ENCODE measurements at regions not wholly inside any gene's neighbourhood (a gene's known extent, or its start where the extent isn't known, plus 50 kb on each side); places are given as distances from the start of the nearest gene placed in this dataset.
A peak's percentile ranks its signal among the peaks of the same experiment; 100 is the strongest.

GRCh38 chr5:114305402-114306207 is 56.3 kb upstream of the KCNN2 start:
- H3K4me3 Mint-ChIP-seq: no peak overlapping the region
- H3K56ac ChIP-seq (ENCODE audit: insufficient read length, low read depth, low read length): no peak overlapping the region
- H2BK5ac ChIP-seq (ENCODE audit: insufficient read length, low read length): no peak overlapping the region
- H3K79me1 ChIP-seq (ENCODE audit: insufficient read depth, low read depth, low read length, poor library complexity, severe bottlenecking): no peaks in the 10 kb centered on the region
- no peak overlapping the region for H4K8ac ChIP-seq (replicated peaks; ENCODE audit: insufficient read length, low read depth, low read length)
- no peak overlapping the region for H3K4me2 ChIP-seq (ENCODE audit: insufficient read depth, insufficient read length, low read length)
- no peak overlapping the region for H2BK20ac ChIP-seq (ENCODE audit: low read depth, low read length, poor library complexity, severe bottlenecking)
- H3K36me3 Mint-ChIP-seq (ENCODE audit: insufficient read depth in 1 of 3, low read depth in 3 of 3): no peaks in the 10 kb centered on the region
- no peaks in the 10 kb centered on the region; the same call in 1 of the 2 replicates for H3K27me3 Mint-ChIP-seq (ENCODE audit: low read depth)
- no peak overlapping the region for H4K91ac ChIP-seq (ENCODE audit: insufficient read length, low read depth, low read length)
- no peak overlapping the region for H3K18ac ChIP-seq (ENCODE audit: insufficient read length, low read depth, low read length)
- peak overlapping the region in 1 of 3 experiments; percentile 36; a peak in 1 of 7 replicates for H3K27ac Mint-ChIP-seq
- no peak overlapping the region for H3K4ac ChIP-seq (ENCODE audit: low read depth, low read length)
- no peaks in the 10 kb centered on the region for H4K20me1 ChIP-seq (ENCODE audit: control insufficient read depth, insufficient read depth, insufficient read length)
- H2AFZ ChIP-seq (ENCODE audit: low read length): no peak overlapping the region
- DNase-seq: peak; percentile 31
- no peak overlapping the region for H2BK120ac ChIP-seq (ENCODE audit: low read depth, low read length, poor library complexity, severe bottlenecking)
- H3K23ac ChIP-seq (ENCODE audit: insufficient read length, low read depth, low read length): no peak overlapping the region
- H3K9me3 Mint-ChIP-seq: no peaks in the 10 kb centered on the region
- no peaks in the 10 kb centered on the region for H3K27me3 ChIP-seq (ENCODE audit: insufficient read depth, low read length)
- no peaks in the 10 kb centered on the region for H3K23me2 ChIP-seq (ENCODE audit: insufficient read length, low read depth, low read length, poor library complexity, severe bottlenecking)
- peak; percentile 70 for TF ChIP-seq CTCF (conservative IDR thresholded peaks at IDR 0.05)
- no peaks in the 10 kb centered on the region for H3K9me3 ChIP-seq (ENCODE audit: control insufficient read depth, low read depth, low read length)
- no peaks in the 10 kb centered on the region for H3K79me2 ChIP-seq (ENCODE audit: insufficient read depth, low read length)
- no peak overlapping the region for H3T11ph ChIP-seq (ENCODE audit: low read length)
- H2BK12ac ChIP-seq (ENCODE audit: insufficient read length, low read depth, low read length): no peak overlapping the region
- H3K4me1 Mint-ChIP-seq: peaks cover 47 to 48% of the 10 kb centered on the region in 2 experiments
- H2AK5ac ChIP-seq (ENCODE audit: insufficient read length, low read length): no peak overlapping the region
- WGBS (ENCODE audit: extremely low coverage, insufficient read length, low lambda C conversion rate): no CpG with 5 or more reads among the region's 1 CpG
- H3K4me1 ChIP-seq (ENCODE audit: insufficient read depth, low read length): peaks cover 6% of the 10 kb centered on the region; the same call in 1 of the 2 replicates
- no peak overlapping the region for H2BK15ac ChIP-seq (ENCODE audit: low read depth, low read length)
- no peak overlapping the region; the same call in 1 of the 2 replicates for H3K14ac ChIP-seq (ENCODE audit: insufficient read depth, low read length)
- H3K9ac ChIP-seq (ENCODE audit: extremely low read depth, insufficient read length, low read length): no peak overlapping the region
- H3K27ac ChIP-seq (ENCODE audit: insufficient read length, low read depth, low read length): no peak overlapping the region
- no peak overlapping the region for H4K5ac ChIP-seq (ENCODE audit: insufficient read length, low read depth, low read length)
